Fibroblast of lung (primary cell): ENCODE measurements at regions not wholly inside any gene's neighbourhood (a gene's known extent, or its start where the extent isn't known, plus 50 kb on each side); places are given as distances from the start of the nearest gene placed in this dataset.

Source experiments
- CTCF ChIP-seq, 2 donors: IDR thresholded peaks in 1 of 2; conservative IDR thresholded peaks in 1 of 2; 1 replicate in 1 of 2; 2 replicates in 1 of 2; pipeline ENCODE4 v1.5.1; 2011 to 2012; ENCODE audit warnings: low read length in 2 of 2, control low read depth in 1 of 2, inconsistent platforms in 1 of 2, low read depth in 1 of 2, mild to moderate bottlenecking in 1 of 2
- EZH2 ChIP-seq: IDR thresholded peaks from 2 replicates; pipeline ENCODE4 v1.5.1; 2012; ENCODE audit warnings: low read length, control low read depth, mild to moderate bottlenecking; ENCODE audit errors: missing control alignments

GRCh38 chr5:130243641-130244040 is 339.4 kb downstream of the CHSY3 start:
- TF ChIP-seq CTCF (conservative IDR thresholded peaks at IDR 0.05 in 1 of 2, IDR thresholded peaks at IDR 0.05 in 1 of 2; ENCODE audit: low read depth in 1 of 2, low read length in 2 of 2) (no peak), EZH2 (no peak)
